RWPE2 (cell line): ENCODE measurements at regions not wholly inside any gene's neighbourhood (a gene's known extent, or its start where the extent isn't known, plus 50 kb on each side); places are given as distances from the start of the nearest gene placed in this dataset.

ENCODE experiments used
- ATAC-seq: fragments of 200-7000 bp; cut with Tn5 transposase; 3 replicates; pipeline ENCODE4 v1.9.1; 2021; ENCODE audit warnings: low read depth
- DNase-seq: peaks from one replicate; pipeline ENCODE4 v3.0.0-alpha.2; 2020; ENCODE audit warnings: low spot score
- H3K27ac ChIP-seq: fragments of 450-650 bp; 2 replicates; pipeline ENCODE4 v1.5.1; 2017; ENCODE audit warnings: mild to moderate bottlenecking; ENCODE audit not compliant: poor library complexity, severe bottlenecking
- H3K27me3 ChIP-seq: fragments of 250-450 bp; sonication (Bioruptor Pico); 2 replicates; pipeline ENCODE4 v1.5.1; 2021; ENCODE audit warnings: mild to moderate bottlenecking, moderate library complexity; ENCODE audit not compliant: insufficient read depth, poor library complexity, severe bottlenecking
- H3K36me3 ChIP-seq: fragments of 250-450 bp; sonication (Bioruptor Pico); 2 replicates; pipeline ENCODE4 v1.5.1; 2020; ENCODE audit warnings: low read depth, mild to moderate bottlenecking, moderate library complexity
- H3K4me1 ChIP-seq: fragments of 250-450 bp; sonication (Bioruptor Pico); 2 replicates; pipeline ENCODE4 v1.5.1; 2021; ENCODE audit warnings: mild to moderate bottlenecking, moderate library complexity; ENCODE audit not compliant: insufficient read depth, poor library complexity, severe bottlenecking
- H3K4me3 ChIP-seq: fragments of 250-450 bp; sonication (Bioruptor Pico); 2 replicates; pipeline ENCODE4 v1.5.1; 2021; ENCODE audit warnings: mild to moderate bottlenecking, moderate library complexity; ENCODE audit not compliant: severe bottlenecking
- H3K9me3 ChIP-seq: fragments of 250-450 bp; sonication (Bioruptor Pico); 2 replicates; pipeline ENCODE4 v1.5.1; 2021; ENCODE audit warnings: mild to moderate bottlenecking, moderate library complexity; ENCODE audit not compliant: severe bottlenecking
- TF ChIP-seq, protein P1 (sequence below): fragments of 450-650 bp; IDR thresholded peaks from one replicate; pipeline ENCODE4 v1.5.1; 2017; ENCODE audit warnings: mild to moderate bottlenecking, moderate library complexity; ENCODE audit not compliant: poor library complexity, severe bottlenecking

DNA sequence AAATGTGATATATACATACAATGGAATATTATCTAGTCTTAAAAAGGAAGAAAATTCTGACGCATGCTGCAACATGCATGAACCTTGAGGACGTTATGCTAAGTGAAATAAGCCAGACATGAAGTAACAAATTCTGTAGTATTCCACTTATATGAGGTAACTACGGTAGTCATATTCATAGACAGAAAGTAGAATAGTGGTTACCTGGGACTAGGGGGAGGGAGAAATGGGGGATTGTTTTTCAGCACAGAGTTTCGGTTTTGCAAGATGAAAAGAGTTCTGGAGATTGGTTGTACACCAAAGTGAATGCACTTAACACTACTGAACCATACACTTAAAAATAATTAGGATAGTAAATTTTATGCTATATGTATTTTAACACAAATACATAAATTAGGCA is 192.3 kb upstream of the FOXN2 start:
- no peak for DNase-seq
- Histone ChIP-seq H3K27me3 (no peaks in the 10 kb centered on the region), H3K4me3 (no peak overlapping the region), H3K27ac (no peak overlapping the region), H3K9me3 (no peaks in the 10 kb centered on the region), H3K4me1 (no peaks in the 10 kb centered on the region), H3K36me3 (no peaks in the 10 kb centered on the region)
- ATAC-seq, result no peak
- TF ChIP-seq, protein P1, sequence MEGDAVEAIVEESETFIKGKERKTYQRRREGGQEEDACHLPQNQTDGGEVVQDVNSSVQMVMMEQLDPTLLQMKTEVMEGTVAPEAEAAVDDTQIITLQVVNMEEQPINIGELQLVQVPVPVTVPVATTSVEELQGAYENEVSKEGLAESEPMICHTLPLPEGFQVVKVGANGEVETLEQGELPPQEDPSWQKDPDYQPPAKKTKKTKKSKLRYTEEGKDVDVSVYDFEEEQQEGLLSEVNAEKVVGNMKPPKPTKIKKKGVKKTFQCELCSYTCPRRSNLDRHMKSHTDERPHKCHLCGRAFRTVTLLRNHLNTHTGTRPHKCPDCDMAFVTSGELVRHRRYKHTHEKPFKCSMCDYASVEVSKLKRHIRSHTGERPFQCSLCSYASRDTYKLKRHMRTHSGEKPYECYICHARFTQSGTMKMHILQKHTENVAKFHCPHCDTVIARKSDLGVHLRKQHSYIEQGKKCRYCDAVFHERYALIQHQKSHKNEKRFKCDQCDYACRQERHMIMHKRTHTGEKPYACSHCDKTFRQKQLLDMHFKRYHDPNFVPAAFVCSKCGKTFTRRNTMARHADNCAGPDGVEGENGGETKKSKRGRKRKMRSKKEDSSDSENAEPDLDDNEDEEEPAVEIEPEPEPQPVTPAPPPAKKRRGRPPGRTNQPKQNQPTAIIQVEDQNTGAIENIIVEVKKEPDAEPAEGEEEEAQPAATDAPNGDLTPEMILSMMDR, result no peak

DNA sequence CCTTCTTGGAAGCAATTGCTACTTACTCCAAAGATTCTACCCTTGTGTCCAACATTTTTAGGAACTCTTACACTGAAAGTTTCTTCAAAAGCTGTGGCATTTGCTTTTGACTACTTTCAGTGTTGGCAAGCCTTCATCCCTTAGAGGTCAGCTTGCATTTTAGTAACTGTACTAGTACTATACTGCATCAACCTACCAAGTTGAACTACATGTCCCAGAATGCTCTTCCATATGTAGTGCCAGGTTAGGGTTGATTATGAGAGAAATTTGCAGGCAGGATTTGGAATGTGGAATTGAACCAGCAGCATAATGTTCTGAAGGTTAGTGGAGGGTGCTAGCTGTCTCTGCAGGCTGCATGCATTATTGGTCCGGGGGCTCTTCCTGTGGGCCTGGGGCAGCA is 189.9 kb upstream of the FOXN2 start:
- no peak for ATAC-seq
- TF ChIP-seq, protein P1, result no peak
- Histone ChIP-seq H3K36me3 (no peaks in the 10 kb centered on the region), H3K4me1 (no peaks in the 10 kb centered on the region), H3K27me3 (no peaks in the 10 kb centered on the region), H3K4me3 (no peak overlapping the region), H3K27ac (no peak overlapping the region), H3K9me3 (no peaks in the 10 kb centered on the region)
- DNase-seq, result no peak

DNA sequence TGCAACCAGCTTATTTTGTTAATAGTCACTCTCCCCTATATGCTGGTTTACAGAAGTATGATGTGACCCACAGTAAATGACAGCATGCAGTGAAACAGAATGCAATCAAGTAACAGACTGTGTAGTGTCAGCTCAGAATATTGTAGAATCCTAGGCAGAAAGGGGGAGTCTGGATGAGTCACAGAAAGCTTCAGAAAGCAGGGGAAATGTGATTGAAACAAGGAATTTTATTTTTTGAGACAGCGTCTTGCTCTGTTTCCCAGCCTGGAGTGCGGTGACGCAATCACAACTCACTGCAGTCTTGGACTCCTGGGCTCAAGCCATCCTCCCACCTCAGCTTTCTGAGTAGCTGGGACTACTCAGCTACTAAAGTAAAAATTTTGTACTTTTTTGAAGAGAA is 188.3 kb upstream of the FOXN2 start:
- Histone ChIP-seq H3K9me3 (no peaks in the 10 kb centered on the region), H3K36me3 (no peaks in the 10 kb centered on the region), H3K4me3 (no peak overlapping the region), H3K4me1 (no peaks in the 10 kb centered on the region), H3K27me3 (no peaks in the 10 kb centered on the region), H3K27ac (no peak overlapping the region)
- no peak for DNase-seq
- ATAC-seq, result no peak
- TF ChIP-seq, protein P1, result no peak

DNA sequence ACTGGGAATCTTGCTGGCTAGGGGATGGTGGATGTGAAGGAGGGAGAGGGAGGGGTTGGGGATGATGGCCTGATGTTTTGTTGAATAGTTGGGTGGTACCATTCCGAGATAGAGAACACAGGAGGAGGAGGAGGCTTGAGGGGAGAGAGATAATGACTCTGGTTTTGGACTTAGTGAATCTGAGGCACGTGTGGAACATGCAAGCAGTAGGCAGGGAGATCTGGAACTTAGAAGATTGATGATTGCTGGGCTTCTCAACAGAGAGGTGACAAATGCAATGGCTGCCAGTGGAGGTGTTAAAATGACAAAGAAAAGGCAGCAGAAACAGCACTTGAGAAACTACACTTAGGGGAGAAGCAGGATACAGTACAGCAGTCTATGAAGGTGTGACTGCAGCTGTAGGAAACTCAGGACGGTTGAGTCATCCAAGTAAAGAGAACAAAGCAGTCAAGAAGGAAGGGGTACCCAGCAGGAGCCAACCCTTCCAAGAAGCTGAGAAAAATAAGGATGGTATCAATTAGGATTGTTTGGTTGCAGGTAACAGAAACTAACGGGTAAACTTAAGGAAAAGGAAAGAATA is 186.8 kb upstream of the FOXN2 start:
- Histone ChIP-seq H3K4me3 (no peak overlapping the region), H3K27me3 (no peaks in the 10 kb centered on the region), H3K9me3 (no peaks in the 10 kb centered on the region), H3K4me1 (no peaks in the 10 kb centered on the region), H3K27ac (no peak overlapping the region), H3K36me3 (no peaks in the 10 kb centered on the region)
- ATAC-seq (no peak), DNase-seq (no peak)
- TF ChIP-seq, protein P1, result no peak

DNA sequence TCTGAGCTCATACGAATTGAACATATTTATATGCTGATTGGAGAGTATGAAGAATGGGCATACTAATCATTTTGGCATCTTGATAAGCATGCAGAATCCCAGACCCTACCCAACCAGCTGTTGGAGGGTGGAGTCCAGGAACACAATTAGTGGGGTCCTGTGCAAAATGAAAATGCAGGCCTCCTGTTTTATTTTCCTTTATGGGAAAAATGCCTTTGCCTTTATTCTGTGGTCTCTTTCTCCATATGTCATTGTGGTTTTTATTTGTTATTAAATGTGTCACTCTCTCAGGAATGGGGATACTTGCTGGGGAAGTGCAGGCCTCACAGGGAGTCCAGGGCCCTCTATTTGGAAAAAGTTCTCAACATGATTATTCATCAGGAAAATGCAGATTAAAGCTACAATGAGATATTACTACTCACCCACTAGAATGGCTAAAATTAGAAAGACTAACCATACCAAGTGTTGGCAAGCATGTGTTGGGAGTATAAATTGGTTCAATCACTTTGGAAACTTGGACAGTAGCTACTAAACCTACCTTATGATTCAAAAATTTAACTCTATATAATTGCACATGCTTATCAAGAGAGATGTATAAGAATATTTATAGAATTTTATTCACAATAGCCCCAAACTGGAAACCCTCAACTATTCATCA is 185.1 kb upstream of the FOXN2 start:
- Histone ChIP-seq H3K9me3 (no peaks in the 10 kb centered on the region), H3K27me3 (no peaks in the 10 kb centered on the region), H3K36me3 (no peaks in the 10 kb centered on the region), H3K4me3 (no peak overlapping the region), H3K27ac (no peak overlapping the region), H3K4me1 (no peaks in the 10 kb centered on the region)
- ATAC-seq, result no peak
- no peak for DNase-seq
- TF ChIP-seq, protein P1, result no peak
